ENCODE measurements at regions not wholly inside any gene's neighbourhood (a gene's known extent, or its start where the extent isn't known, plus 50 kb on each side); places are given as distances from the start of the nearest gene placed in this dataset.

DNA sequence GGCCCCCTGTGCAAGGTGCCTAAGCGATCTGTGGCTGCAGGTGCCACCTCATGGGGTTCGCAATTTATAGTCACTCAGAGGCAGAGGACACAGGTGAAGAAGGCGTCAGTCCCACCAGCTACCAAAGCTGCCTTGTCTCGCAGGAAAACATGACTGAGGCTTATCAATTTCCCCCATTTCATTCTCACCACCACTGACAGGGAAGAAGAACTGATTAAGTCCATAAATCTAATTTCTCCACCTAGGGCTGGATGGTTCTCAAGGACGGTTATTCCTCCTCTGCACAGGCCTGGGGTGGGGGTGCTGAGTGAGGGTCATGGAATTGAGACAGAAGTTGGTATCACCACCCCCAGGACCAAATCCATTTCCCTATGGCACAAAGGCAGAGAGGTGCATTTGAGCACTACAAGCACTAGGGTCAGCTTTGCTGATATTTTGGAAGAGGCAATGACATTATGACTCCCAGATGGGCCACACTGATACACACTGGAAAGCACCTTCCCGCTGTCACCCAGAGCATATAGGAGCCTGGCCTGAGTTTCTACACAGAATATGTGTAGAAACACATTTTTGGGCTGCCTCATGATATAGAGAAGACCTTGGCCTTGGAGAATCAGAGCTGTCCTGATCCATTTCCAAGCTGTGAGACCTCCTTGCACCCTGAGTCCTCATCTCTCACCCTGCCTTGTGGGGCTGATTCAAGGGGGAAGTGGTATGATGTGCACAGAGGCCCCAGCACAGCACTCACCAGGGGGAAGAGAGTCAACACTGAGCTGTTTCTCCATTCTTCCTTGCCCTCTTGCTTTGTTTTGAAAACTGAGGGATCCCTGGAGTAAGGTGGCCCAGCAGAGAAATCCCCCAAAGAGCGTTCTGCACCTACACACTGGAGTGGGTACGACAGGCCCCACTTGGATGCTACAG is 59.4 kb downstream of the PITPNM2 start:
- Histone ChIP-seq H3K4me2 (ENCODE audit: low read length) (no peak overlapping the region), H3K9ac (ENCODE audit: low read depth, low read length) (no peak overlapping the region), H3K4me1 (ENCODE audit: control insufficient read depth, insufficient read depth, low read length) (peaks cover 41% of the 10 kb centered on the region), H3K4me3 (ENCODE audit: low read length) (no peak overlapping the region), H3K36me3 (ENCODE audit: insufficient read depth, low read length) (no peaks in the 10 kb centered on the region), H3K27me3 (ENCODE audit: control insufficient read depth, insufficient read depth, low read length) (no peaks in the 10 kb centered on the region), H3K9me3 (replicated peaks; ENCODE audit: low read length) (peaks cover 5% of the 10 kb centered on the region)

DNA sequence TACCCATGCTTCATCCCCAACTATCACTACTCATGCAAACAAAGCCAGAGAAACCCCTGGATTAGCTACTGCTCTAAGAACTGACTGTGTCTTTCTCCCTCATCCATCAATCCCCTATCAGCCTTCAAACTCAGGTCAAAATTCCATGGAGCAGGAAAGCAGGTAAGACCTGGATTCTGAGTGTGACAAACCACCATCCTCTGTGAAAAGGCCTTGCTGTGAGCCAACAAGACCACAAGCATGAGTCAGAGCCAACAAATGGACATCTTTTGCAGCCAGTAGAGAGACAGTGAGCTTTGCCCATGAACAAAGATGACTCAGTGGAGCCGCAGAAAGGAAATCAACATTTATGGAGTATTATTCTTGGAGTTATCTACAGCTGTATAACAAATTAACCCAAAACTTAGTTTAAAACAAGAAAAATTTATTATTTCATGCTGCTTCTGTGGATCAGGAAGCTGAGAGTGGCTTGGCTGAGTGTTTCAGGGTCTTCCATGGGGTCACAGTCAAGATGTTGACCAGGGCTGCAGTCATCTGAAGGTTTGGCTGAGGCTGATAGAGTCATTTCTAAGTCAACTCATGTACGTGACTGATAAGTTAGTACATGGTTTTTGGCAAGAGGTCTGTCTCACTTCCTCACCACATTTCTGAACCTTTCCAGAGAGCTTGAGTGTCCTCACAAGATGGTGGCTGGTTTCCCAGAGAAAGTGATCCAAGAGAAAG is 61.1 kb downstream of the PITPNM2 start:
- Histone ChIP-seq H3K4me1 (ENCODE audit: control insufficient read depth, insufficient read depth, low read length) (peaks cover 46% of the 10 kb centered on the region), H3K36me3 (ENCODE audit: insufficient read depth, low read length) (no peaks in the 10 kb centered on the region), H3K9me3 (replicated peaks; ENCODE audit: low read length) (peaks cover 5% of the 10 kb centered on the region), H3K4me3 (ENCODE audit: low read length) (peak overlapping the region; percentile 14), H3K9ac (ENCODE audit: low read depth, low read length) (no peak overlapping the region), H3K4me2 (ENCODE audit: low read length) (peak overlapping the region; percentile 57), H3K27me3 (ENCODE audit: control insufficient read depth, insufficient read depth, low read length) (no peaks in the 10 kb centered on the region)

DNA sequence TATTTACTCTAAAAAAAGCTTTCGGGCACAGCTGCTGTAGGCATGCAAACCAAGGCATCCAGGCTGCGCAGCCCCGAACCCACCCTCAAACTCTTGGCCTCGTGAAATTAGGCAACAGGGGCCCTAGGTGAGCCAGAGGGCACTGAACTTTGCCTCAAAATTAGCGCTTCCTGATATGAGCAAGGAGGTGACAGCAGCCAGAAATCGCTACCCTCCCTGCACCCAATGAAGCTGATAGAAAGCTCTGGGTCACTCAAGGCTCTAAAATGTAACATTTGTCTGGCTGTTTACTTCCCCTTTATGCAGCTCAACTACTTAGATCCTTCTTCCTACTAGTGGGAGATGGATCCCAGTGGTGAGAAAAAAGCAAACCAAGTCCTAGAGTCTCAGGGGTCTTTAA is 61.8 kb downstream of the PITPNM2 start:
- Histone ChIP-seq H3K4me1 (ENCODE audit: control insufficient read depth, insufficient read depth, low read length) (peaks cover 40% of the 10 kb centered on the region), H3K9me3 (replicated peaks; ENCODE audit: low read length) (peaks cover 5% of the 10 kb centered on the region), H3K36me3 (ENCODE audit: insufficient read depth, low read length) (no peaks in the 10 kb centered on the region), H3K27me3 (ENCODE audit: control insufficient read depth, insufficient read depth, low read length) (no peaks in the 10 kb centered on the region), H3K4me2 (ENCODE audit: low read length) (peak overlapping the region; percentile 57), H3K4me3 (ENCODE audit: low read length) (peak overlapping the region; percentile 14), H3K9ac (ENCODE audit: low read depth, low read length) (no peak overlapping the region)

DNA sequence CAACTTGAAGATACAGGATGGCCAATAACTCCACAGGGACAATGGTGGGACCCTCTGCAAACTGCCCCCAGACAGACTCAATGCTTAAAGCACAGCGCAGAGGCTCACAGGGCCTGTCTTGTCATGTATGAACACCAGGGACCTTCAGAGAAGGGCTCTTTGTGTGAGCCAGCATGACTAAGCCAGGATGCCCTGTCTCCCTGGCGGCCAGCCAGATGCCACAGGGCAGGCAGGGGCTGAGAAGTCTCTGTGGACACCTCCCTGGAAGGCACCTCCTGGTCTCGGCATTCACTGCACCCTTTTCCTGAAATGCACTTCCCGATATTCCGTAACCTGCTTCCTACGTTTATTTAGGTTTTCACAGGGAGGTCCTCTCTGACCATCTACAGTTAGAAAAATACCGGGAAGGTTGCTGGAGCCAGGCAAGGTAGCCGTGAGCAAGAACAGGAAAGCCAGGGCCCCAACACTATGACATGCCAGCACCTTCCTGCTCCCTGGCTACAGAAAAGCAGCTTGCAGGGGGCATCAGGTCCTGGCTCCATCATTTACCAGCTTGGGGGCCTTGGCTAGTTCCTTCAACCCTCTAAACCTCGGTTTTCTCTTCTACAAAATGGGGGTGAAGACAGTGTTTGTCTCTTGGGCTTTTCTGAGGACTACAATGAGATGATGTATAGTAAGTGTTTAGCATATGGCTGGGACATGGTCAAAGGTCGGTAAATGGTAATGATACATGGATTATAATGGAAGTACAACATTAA is 65.0 kb downstream of the PITPNM2 start:
- H3K4me1 ChIP-seq (ENCODE audit: control insufficient read depth, insufficient read depth, low read length), result peaks cover 36% of the 10 kb centered on the region
- H3K9ac ChIP-seq (ENCODE audit: low read depth, low read length), result no peak overlapping the region
- H3K4me3 ChIP-seq (ENCODE audit: low read length), result no peak overlapping the region
- H3K36me3 ChIP-seq (ENCODE audit: insufficient read depth, low read length), result no peaks in the 10 kb centered on the region
- H3K9me3 ChIP-seq (replicated peaks; ENCODE audit: low read length), result peaks cover 5% of the 10 kb centered on the region
- peak overlapping the region; percentile 32 for H3K4me2 ChIP-seq (ENCODE audit: low read length)
- H3K27me3 ChIP-seq (ENCODE audit: control insufficient read depth, insufficient read depth, low read length), result no peaks in the 10 kb centered on the region

DNA sequence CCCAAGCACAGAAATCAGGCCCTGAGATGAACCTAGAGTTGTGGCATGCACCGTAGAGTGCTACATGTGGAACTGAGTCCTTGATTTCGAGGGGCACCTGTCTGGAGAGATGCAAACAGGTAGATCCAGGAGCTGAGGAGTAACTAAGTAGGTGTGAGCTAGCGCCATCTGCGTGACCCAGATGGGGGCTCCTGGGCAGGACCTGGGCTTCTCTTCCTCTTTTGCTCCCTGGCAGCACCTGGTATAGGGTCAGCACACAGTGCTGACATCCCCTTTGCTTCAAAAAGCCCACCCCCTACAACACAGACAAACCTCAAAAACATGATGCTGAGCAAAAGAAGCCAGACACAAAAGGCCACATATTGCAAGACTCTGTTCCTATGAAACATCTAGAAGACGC is 65.8 kb downstream of the PITPNM2 start:
- Histone ChIP-seq H3K4me1 (ENCODE audit: control insufficient read depth, insufficient read depth, low read length) (peaks cover 27% of the 10 kb centered on the region), H3K9me3 (replicated peaks; ENCODE audit: low read length) (no peaks in the 10 kb centered on the region), H3K9ac (ENCODE audit: low read depth, low read length) (no peak overlapping the region), H3K4me3 (ENCODE audit: low read length) (no peak overlapping the region), H3K27me3 (ENCODE audit: control insufficient read depth, insufficient read depth, low read length) (no peaks in the 10 kb centered on the region), H3K4me2 (ENCODE audit: low read length) (no peak overlapping the region), H3K36me3 (ENCODE audit: insufficient read depth, low read length) (no peaks in the 10 kb centered on the region)

DNA sequence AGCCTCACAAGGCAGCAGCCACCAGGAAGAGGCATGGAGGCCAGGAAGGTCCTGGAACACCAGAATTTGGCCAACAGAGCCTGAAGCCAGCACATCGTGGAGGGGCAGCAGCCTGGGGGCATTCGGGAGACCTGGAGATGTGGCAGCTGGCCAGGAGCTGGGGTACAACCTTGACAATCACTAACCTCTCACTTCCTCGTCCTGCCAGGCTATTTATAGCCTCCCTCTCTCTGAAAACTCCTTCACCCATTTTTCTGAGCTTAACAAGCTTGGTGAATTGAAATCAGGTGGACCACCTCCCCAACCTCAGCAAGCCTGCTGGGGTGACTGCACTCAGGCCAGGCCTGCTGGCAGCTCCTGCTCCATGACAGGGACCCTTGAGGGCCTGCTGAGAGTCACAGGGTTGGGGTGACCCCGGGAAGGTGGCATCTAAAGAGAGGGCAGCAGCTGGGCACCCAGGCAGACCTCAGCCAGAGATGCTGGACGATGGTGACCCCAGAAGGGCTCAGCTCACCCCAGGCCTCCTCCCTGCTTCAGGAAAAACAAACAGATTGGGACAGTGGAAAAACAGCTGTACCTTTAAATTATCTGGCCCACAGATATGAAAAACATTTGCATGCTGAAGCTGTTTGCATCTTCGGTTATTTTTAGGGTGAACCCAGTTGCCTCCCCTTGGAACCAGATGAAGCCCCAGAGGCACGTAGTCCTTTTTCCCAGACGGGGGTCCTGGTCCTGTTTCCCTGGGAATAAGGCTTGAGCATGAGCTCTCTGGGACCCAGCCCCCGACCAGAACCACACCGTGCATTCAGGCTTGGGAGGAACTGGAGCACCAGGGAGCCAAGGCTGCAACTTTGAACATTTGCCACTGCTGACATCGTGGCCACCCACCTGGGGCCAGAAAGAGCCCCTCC is 67.0 kb downstream of the PITPNM2 start:
- no peak overlapping the region for H3K4me2 ChIP-seq (ENCODE audit: low read length)
- H3K9ac ChIP-seq (ENCODE audit: low read depth, low read length), result no peak overlapping the region
- no peaks in the 10 kb centered on the region for H3K36me3 ChIP-seq (ENCODE audit: insufficient read depth, low read length)
- H3K4me1 ChIP-seq (ENCODE audit: control insufficient read depth, insufficient read depth, low read length), result peaks cover 17% of the 10 kb centered on the region
- H3K27me3 ChIP-seq (ENCODE audit: control insufficient read depth, insufficient read depth, low read length), result no peaks in the 10 kb centered on the region
- H3K4me3 ChIP-seq (ENCODE audit: low read length), result no peak overlapping the region
- no peaks in the 10 kb centered on the region for H3K9me3 ChIP-seq (replicated peaks; ENCODE audit: low read length)

DNA sequence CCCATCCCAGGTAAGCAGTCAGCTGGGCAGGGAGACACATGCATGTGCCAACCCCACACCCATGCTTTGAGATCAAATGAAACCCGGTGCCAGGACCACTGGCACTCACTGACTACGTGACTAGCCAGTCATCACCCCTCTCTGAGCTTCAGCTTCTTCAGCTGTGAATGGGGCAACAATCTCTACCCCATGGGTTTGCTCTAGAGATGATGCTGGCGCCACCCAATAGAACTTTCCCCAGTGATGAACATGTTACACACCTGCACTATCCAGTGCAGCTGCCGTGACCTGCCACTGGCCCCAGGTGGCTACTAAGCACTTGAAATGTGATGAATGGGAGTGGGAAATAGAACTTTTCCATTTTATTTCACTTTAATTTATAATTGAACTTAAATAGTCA is 70.3 kb downstream of the PITPNM2 start:
- no peaks in the 10 kb centered on the region for H3K27me3 ChIP-seq (ENCODE audit: control insufficient read depth, insufficient read depth, low read length)
- H3K4me2 ChIP-seq (ENCODE audit: low read length), result no peak overlapping the region
- H3K9ac ChIP-seq (ENCODE audit: low read depth, low read length), result no peak overlapping the region
- no peak overlapping the region for H3K4me3 ChIP-seq (ENCODE audit: low read length)
- no peaks in the 10 kb centered on the region for H3K9me3 ChIP-seq (replicated peaks; ENCODE audit: low read length)
- peaks cover 17% of the 10 kb centered on the region for H3K4me1 ChIP-seq (ENCODE audit: control insufficient read depth, insufficient read depth, low read length)
- H3K36me3 ChIP-seq (ENCODE audit: insufficient read depth, low read length), result no peaks in the 10 kb centered on the region

DNA sequence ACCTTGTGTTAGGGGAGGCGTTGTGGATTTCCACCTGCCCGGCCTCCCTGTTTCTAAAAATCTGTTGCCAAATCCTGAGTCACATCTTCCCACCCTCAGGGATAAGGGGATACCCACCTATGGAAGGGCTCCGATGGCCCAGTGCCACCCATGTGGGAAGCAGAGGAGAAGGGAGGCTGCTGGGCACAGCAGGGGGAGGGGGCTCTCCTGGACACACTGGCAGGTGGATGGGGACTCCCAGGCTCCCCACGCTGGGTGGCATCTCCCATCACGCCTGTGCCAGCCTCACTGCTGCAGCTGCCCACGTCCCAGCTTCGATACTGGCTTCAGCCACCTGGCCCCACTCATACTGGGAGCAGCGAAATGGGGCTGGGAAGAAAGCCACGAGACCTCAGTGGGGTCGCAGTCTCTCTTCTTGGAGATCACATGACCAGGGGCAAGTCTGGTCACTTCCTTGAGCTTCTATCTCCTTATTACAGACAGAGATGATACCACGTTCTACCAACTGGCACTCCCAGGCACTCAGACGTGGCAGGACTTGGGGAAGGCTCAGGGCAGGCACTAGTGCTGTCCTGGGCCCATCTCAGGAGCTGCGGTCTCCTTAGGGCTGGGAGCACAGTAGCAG is 72.2 kb downstream of the PITPNM2 start:
- Histone ChIP-seq H3K9ac (ENCODE audit: low read depth, low read length) (no peak overlapping the region), H3K4me1 (ENCODE audit: control insufficient read depth, insufficient read depth, low read length) (peaks cover 17% of the 10 kb centered on the region)

DNA sequence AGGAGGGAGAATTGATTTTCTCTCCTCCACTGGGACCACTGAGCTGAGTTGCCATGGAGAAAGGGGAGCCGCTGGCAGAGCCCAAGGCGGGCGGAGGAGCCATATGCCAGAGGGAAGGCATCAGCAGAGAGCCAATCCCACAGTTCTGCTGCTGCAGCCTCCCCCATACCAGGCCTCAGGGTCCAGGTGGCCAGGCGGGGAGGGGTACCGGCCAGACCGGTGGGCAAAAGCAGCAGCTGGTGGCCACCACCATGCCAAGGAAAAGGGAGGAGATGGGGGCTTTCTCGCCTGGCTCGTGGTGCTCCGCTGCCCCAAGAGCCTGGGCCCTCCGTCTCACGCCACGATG is 72.8 kb downstream of the PITPNM2 start:
- peaks cover 17% of the 10 kb centered on the region for H3K4me1 ChIP-seq (ENCODE audit: control insufficient read depth, insufficient read depth, low read length)
- no peaks in the 10 kb centered on the region for H3K27me3 ChIP-seq (ENCODE audit: control insufficient read depth, insufficient read depth, low read length)
- H3K9me3 ChIP-seq (replicated peaks; ENCODE audit: low read length), result no peaks in the 10 kb centered on the region

More for the DNA sequence above, 72.2 kb downstream of the PITPNM2 start:
- Histone ChIP-seq H3K36me3 (ENCODE audit: insufficient read depth, low read length) (no peaks in the 10 kb centered on the region), H3K9me3 (replicated peaks; ENCODE audit: low read length) (no peaks in the 10 kb centered on the region), H3K4me3 (ENCODE audit: low read length) (no peak overlapping the region), H3K27me3 (ENCODE audit: control insufficient read depth, insufficient read depth, low read length) (no peaks in the 10 kb centered on the region), H3K4me2 (ENCODE audit: low read length) (no peak overlapping the region)

DNA sequence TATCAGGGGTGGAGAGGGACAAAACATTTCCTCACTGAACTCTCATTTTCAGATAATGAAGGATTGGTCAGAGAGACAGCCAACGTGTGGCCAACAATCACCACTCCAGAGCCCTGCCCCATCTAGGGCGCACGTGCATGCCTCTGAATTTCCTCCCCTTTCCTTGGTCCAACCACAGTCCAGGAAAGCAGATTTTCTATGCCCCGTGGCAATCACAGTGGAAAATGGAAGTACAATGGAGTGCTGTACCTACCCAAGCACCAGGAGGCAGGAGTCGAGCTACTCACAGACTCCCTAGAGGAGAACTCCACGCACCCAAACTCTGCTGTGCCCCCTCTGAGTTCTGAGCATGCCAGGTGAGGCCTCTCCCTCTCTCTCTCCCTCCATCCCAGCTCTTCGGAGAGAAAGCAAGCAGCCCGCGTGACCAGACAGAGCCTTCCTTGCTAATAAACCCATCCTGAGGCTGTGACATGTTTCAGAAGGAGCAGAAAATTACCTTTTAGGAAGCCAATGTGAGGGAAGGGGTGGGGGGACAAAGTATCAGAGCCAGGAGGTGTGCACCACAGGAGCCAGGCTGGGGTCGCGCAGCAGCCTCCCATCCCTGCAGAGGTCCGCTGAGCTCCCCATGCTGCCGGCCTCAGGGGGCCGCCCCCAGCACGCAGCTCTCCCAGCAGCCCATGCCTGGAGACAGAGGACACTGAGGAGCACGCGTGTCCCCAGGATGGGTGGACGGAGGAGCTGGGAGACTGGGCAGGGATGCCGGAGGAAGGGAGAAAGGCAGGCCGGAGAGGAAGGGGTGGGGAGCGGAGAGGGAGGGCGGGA is 73.4 kb downstream of the PITPNM2 start:
- Histone ChIP-seq H3K27me3 (ENCODE audit: control insufficient read depth, insufficient read depth, low read length) (no peaks in the 10 kb centered on the region), H3K9ac (ENCODE audit: low read depth, low read length) (no peak overlapping the region), H3K9me3 (replicated peaks; ENCODE audit: low read length) (no peaks in the 10 kb centered on the region), H3K36me3 (ENCODE audit: insufficient read depth, low read length) (no peaks in the 10 kb centered on the region), H3K4me3 (ENCODE audit: low read length) (no peak overlapping the region), H3K4me1 (ENCODE audit: control insufficient read depth, insufficient read depth, low read length) (peaks cover 17% of the 10 kb centered on the region), H3K4me2 (ENCODE audit: low read length) (no peak overlapping the region)

More for the DNA sequence above, 72.8 kb downstream of the PITPNM2 start:
- H3K9ac ChIP-seq (ENCODE audit: low read depth, low read length), result no peak overlapping the region
- no peak overlapping the region for H3K4me3 ChIP-seq (ENCODE audit: low read length)
- H3K36me3 ChIP-seq (ENCODE audit: insufficient read depth, low read length), result no peaks in the 10 kb centered on the region
- H3K4me2 ChIP-seq (ENCODE audit: low read length), result no peak overlapping the region

Measured in skeletal muscle satellite cell (primary cell).